ENCODE measurements at regions not wholly inside any gene's neighbourhood (a gene's known extent, or its start where the extent isn't known, plus 50 kb on each side); places are given as distances from the start of the nearest gene placed in this dataset.

DNA sequence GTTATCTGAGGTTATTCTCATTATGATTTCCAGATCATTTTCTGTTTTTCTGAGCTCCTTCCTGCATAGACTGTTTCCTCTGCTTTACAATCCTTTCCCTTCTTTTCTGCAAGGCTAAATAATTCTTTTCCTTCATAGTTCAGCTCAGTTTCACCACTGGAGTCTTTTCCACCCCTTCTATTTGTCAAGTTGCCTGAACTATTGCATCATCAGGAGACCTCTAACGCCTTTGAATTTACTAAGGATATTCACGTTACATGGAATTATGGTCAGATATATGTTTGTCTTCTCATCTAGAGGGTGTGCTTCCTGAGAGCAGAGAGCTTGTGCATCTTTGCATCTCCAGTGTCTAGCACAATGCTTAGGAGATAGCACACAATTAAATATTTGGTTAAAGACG is 140.4 kb upstream of the CA10 start:
- TF ChIP-seq EZH2 (IDR thresholded peaks at IDR 0.05; ENCODE audit: borderline replicate concordance, low read length) = no peak
- TF ChIP-seq, protein P1, sequence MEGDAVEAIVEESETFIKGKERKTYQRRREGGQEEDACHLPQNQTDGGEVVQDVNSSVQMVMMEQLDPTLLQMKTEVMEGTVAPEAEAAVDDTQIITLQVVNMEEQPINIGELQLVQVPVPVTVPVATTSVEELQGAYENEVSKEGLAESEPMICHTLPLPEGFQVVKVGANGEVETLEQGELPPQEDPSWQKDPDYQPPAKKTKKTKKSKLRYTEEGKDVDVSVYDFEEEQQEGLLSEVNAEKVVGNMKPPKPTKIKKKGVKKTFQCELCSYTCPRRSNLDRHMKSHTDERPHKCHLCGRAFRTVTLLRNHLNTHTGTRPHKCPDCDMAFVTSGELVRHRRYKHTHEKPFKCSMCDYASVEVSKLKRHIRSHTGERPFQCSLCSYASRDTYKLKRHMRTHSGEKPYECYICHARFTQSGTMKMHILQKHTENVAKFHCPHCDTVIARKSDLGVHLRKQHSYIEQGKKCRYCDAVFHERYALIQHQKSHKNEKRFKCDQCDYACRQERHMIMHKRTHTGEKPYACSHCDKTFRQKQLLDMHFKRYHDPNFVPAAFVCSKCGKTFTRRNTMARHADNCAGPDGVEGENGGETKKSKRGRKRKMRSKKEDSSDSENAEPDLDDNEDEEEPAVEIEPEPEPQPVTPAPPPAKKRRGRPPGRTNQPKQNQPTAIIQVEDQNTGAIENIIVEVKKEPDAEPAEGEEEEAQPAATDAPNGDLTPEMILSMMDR (IDR thresholded peaks at IDR 0.05; ENCODE audit: low read length) = no peak

Data from OCI-LY1 (cell line).